Skeletal muscle cell (primary cell): ENCODE measurements at regions not wholly inside any gene's neighbourhood (a gene's known extent, or its start where the extent isn't known, plus 50 kb on each side); places are given as distances from the start of the nearest gene placed in this dataset.

Experiments used
- DNase-seq: peaks from one replicate; pipeline ENCODE4 v3.0.0-alpha.2; 2010; ENCODE audit warnings: low read depth
- H3K4me3 ChIP-seq: 2 replicates; pipeline ENCODE4 v1.5.1; 2011; ENCODE audit warnings: low read depth, mild to moderate bottlenecking, control low read depth, low read length, moderate library complexity

GRCh38 chr16:52812678-52813556, 239.8 kb downstream of the CHD9NB start:
- H3K4me3 ChIP-seq, result no peak overlapping the region
- DNase-seq, result peak; percentile 25

- DNase-seq, result no peak
- H3K4me3 ChIP-seq, result no peak overlapping the region
These were observed 247.0 kb downstream of the CHD9NB start for GRCh38 chr16:52805559-52806168.

GRCh38 chr16:52800432-52800831, 252.3 kb downstream of the CHD9NB start:
- no peak overlapping the region for H3K4me3 ChIP-seq
- DNase-seq, result no peak

GRCh38 chr16:52799149-52799548, 252.2 kb upstream of the TOX3 start:
- no peak for DNase-seq
- no peak overlapping the region for H3K4me3 ChIP-seq

- H3K4me3 ChIP-seq, result no peak overlapping the region
- no peak for DNase-seq
These were observed 240.8 kb upstream of the TOX3 start for GRCh38 chr16:52787709-52788108.

GRCh38 chr16:52786091-52786490, 239.1 kb upstream of the TOX3 start:
- DNase-seq, result no peak

GRCh38 chr16:52785653-52786052, 238.7 kb upstream of the TOX3 start:
- no peak for DNase-seq
- H3K4me3 ChIP-seq, result no peak overlapping the region

More at GRCh38 chr16:52786091-52786490, 239.1 kb upstream of the TOX3 start:
- no peak overlapping the region for H3K4me3 ChIP-seq

GRCh38 chr16:52783616-52784015, 236.7 kb upstream of the TOX3 start:
- H3K4me3 ChIP-seq, result no peak overlapping the region
- DNase-seq, result no peak

GRCh38 chr16:52781005-52781630, 234.2 kb upstream of the TOX3 start:
- no peak for DNase-seq
- no peak overlapping the region for H3K4me3 ChIP-seq

GRCh38 chr16:52773026-52773425, 226.1 kb upstream of the TOX3 start:
- H3K4me3 ChIP-seq, result no peak overlapping the region
- no peak for DNase-seq

GRCh38 chr16:52770828-52771227, 223.9 kb upstream of the TOX3 start:
- H3K4me3 ChIP-seq, result no peak overlapping the region
- no peak for DNase-seq

- H3K4me3 ChIP-seq, result no peak overlapping the region
- DNase-seq, result no peak
These were observed 211.5 kb upstream of the TOX3 start for GRCh38 chr16:52758473-52758855.

GRCh38 chr16:52757746-52758472, 211.0 kb upstream of the TOX3 start:
- H3K4me3 ChIP-seq, result no peak overlapping the region
- no peak for DNase-seq

GRCh38 chr16:52756812-52757517, 210.0 kb upstream of the TOX3 start:
- DNase-seq, result no peak
- H3K4me3 ChIP-seq, result no peak overlapping the region

GRCh38 chr16:52755396-52755795, 208.5 kb upstream of the TOX3 start:
- no peak overlapping the region for H3K4me3 ChIP-seq
- no peak for DNase-seq

GRCh38 chr16:52751035-52751434, 204.1 kb upstream of the TOX3 start:
- no peak for DNase-seq
- no peak overlapping the region for H3K4me3 ChIP-seq

GRCh38 chr16:52748741-52749140, 201.8 kb upstream of the TOX3 start:
- no peak for DNase-seq
- no peak overlapping the region for H3K4me3 ChIP-seq

- H3K4me3 ChIP-seq, result no peak overlapping the region
- DNase-seq, result no peak
These were observed 200.2 kb upstream of the TOX3 start for GRCh38 chr16:52747088-52747595.

- H3K4me3 ChIP-seq, result no peak overlapping the region
- no peak for DNase-seq
These were observed 196.8 kb upstream of the TOX3 start for GRCh38 chr16:52743707-52744106.
